ENCODE measurements at regions not wholly inside any gene's neighbourhood (a gene's known extent, or its start where the extent isn't known, plus 50 kb on each side); places are given as distances from the start of the nearest gene placed in this dataset.

DNA sequence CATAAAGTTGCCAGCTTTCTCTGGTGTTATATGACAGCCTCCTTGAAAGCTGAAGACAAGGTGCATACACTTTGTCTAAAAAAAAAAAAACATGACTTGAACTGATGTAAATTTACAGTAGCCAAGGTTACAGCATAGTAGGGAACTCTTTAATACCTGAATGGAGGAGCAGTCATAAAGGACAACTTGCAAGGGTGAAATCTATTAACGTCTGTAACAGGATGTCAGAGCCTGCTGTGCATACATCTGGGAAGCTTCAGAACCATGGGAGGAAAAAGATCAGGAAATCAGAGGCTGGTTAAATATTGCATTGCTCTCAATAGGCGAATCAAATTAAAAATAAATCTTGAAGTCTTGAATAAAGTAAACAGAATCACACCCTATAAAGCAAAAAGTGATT is 484.0 kb upstream of the CTSO start:
- TF ChIP-seq TAF1 (IDR thresholded peaks at IDR 0.05; ENCODE audit: low read depth): no peak
- TF ChIP-seq TCF12 (IDR thresholded peaks at IDR 0.05; ENCODE audit: low read depth): no peak
- no peak for TF ChIP-seq CREB1 (IDR thresholded peaks at IDR 0.05; ENCODE audit: low read depth)
- TF ChIP-seq NFIC (IDR thresholded peaks at IDR 0.05): no peak
- TF ChIP-seq EP300 (IDR thresholded peaks at IDR 0.05; ENCODE audit: borderline replicate concordance): no peak
- TF ChIP-seq, protein P1, sequence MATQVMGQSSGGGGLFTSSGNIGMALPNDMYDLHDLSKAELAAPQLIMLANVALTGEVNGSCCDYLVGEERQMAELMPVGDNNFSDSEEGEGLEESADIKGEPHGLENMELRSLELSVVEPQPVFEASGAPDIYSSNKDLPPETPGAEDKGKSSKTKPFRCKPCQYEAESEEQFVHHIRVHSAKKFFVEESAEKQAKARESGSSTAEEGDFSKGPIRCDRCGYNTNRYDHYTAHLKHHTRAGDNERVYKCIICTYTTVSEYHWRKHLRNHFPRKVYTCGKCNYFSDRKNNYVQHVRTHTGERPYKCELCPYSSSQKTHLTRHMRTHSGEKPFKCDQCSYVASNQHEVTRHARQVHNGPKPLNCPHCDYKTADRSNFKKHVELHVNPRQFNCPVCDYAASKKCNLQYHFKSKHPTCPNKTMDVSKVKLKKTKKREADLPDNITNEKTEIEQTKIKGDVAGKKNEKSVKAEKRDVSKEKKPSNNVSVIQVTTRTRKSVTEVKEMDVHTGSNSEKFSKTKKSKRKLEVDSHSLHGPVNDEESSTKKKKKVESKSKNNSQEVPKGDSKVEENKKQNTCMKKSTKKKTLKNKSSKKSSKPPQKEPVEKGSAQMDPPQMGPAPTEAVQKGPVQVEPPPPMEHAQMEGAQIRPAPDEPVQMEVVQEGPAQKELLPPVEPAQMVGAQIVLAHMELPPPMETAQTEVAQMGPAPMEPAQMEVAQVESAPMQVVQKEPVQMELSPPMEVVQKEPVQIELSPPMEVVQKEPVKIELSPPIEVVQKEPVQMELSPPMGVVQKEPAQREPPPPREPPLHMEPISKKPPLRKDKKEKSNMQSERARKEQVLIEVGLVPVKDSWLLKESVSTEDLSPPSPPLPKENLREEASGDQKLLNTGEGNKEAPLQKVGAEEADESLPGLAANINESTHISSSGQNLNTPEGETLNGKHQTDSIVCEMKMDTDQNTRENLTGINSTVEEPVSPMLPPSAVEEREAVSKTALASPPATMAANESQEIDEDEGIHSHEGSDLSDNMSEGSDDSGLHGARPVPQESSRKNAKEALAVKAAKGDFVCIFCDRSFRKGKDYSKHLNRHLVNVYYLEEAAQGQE (IDR thresholded peaks at IDR 0.05; ENCODE audit: low read depth): no peak
- TF ChIP-seq RAD21 (IDR thresholded peaks at IDR 0.05; ENCODE audit: low read depth): no peak
- TF ChIP-seq, protein P2, sequence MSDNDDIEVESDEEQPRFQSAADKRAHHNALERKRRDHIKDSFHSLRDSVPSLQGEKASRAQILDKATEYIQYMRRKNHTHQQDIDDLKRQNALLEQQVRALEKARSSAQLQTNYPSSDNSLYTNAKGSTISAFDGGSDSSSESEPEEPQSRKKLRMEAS (IDR thresholded peaks at IDR 0.05): no peak
- no peak for TF ChIP-seq CEBPB (IDR thresholded peaks at IDR 0.05)
- no peak for TF ChIP-seq EGR1 (IDR thresholded peaks at IDR 0.05)

All from Ishikawa (cell line).